HG02759 (cell line): ENCODE measurements at regions not wholly inside any gene's neighbourhood (a gene's known extent, or its start where the extent isn't known, plus 50 kb on each side); places are given as distances from the start of the nearest gene placed in this dataset.

ENCODE experiments used
- ATAC-seq: cut with Tn5 transposase; IDR thresholded peaks from one replicate; pipeline ENCODE4 v1.9.1; 2021; ENCODE audit warnings: mild to moderate bottlenecking, moderate library complexity; ENCODE audit not compliant: unreplicated experiment

GRCh38 chr16:13545271-13545670 is 374.7 kb upstream of the ERCC4 start:
- ATAC-seq, result no peak

- ATAC-seq, result no peak
Measured at GRCh38 chr16:13550254-13550653, 369.7 kb upstream of the ERCC4 start.

GRCh38 chr16:13552062-13552959 is 367.6 kb upstream of the ERCC4 start:
- no peak for ATAC-seq

DNA sequence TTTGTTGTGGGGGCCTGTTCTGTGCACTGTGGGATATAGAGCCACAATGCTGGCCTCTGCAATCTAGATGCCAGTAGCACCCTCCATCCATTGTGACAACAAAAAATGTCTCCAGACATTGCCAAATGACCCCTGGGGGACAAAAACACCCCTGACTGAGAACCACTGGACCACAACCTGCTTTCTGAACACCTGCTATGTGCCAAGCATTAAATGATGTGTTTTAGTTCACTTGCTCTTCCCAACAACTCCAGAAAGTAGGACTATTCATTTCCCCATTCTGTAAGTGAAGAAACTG is 367.0 kb upstream of the ERCC4 start:
- ATAC-seq, result no peak

DNA sequence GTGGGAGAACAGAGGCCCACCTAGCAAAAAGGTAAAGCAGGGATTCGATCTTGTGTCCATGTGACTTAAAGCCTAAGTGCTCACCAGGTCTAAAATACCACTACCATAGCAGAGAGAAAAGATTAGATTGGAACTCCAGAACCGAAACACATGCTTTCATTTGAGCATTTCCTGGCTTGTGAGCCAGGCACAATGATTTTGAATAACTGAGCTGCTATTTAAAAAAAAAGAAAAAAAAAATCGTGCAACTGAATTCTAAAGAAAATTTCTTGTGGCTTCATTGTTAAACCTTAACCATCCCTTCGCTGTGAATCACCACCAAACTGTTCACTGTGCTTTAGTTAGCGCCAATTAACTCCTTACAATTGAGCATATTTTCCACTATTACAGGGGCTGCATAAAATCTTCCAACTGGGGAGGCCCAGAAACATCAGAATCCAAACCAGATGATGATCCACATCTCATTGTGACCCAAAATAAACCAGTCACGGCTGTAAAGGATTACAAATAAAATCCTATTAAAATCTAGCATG is 366.4 kb upstream of the ERCC4 start:
- ATAC-seq, result no peak

GRCh38 chr16:13554005-13554404 is 365.9 kb upstream of the ERCC4 start:
- ATAC-seq, result no peak

GRCh38 chr16:13554643-13555042 is 365.3 kb upstream of the ERCC4 start:
- ATAC-seq, result no peak

DNA sequence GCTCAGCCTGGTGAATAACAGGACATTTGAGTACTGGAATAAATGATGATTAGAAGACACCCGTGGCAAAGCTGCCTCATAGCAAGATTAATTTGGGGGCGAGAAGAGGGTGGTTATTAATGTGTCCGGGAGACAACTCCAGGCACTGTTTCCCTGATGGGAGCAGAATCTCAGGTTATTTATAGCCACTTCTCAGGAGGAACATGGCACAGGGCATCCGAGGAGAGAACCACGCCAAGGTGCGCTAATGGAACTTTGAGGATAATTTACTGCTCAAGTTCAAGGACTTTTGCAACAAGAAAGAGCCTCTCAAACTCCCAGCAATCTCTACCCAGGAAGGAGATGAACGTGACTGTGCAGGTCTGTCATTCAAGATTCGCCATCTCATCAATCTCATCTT is 362.5 kb upstream of the ERCC4 start:
- ATAC-seq, result no peak

- no peak for ATAC-seq
Measured at GRCh38 chr16:13558752-13559151, 361.2 kb upstream of the ERCC4 start.

- no peak for ATAC-seq
Measured at GRCh38 chr16:13559624-13560023, 360.3 kb upstream of the ERCC4 start.

DNA sequence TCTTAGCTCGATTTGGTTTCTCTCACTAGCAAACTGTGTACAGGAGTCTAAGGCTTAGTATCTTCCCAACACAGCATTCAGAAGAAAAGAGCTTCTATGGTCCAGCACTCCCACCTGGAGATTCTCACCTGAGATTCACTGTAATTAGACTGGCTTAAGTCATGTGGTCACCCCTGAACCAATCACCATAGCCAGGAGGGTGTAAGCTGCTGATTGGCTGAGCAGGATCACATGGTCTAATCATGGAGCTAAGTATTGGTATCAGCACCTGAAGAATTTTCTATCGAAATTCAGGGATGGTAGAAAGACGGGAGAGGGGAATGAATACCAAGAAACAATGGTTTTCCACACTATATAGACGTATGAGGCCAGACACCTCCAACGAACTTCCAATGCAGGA is 359.8 kb upstream of the ERCC4 start:
- ATAC-seq, result no peak

DNA sequence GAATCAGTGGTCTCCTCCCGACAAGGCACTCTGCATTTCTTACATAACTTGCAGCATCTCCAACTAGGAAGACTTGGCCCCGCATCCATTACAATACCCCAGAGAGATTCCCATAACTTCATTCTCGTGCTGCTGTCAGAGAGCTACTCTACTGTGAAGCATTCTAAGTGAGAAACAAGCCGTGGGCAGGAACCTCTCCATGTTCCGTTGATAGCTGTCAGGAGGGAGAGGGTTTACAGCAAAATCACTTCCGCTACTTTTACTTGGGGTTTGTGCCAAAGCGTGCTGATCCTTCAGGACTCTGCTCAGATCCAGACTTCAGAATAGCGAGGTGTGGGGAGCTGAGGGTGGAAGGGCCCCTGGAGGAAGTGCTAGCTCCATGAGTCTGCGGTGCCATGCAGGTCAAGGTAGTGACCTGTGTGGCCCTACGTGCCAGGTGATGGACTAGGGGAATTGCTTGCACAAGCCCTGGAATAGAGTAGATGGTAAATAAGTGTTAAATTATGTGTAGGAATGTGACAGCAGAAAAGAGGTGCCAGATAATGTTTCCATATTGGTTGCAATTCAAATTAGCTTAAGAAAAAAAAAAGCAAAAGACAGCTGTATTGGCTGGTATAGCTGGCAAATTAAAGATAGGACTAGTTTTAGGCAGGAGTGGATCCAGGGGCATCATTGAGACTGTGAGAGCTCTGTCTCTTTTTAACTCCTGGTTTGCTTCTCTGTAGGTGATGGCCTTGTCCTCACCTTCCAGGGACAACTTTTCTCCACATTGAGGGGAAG is 358.5 kb upstream of the ERCC4 start:
- ATAC-seq, result no peak

DNA sequence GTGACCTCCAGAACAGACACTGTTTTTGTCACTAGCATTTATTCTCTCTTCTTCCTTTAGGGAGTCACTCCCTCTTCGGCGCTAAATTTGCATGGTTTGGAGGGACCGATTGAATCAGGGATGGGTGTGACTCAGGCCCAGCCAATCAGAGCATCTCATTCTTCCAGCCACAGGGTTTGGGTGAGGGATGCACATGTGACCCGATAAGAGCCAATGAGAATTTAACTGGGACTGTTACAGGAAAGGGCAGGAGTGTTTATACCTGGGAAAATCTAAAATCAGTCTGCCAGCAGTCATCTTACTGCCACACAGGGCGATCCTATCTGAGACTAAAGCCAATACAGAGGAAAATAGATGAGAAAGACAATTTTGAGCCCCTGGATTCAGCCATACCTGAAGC is 351.2 kb upstream of the ERCC4 start:
- no peak for ATAC-seq

- no peak for ATAC-seq
Measured at GRCh38 chr16:13569986-13570385, 350.0 kb upstream of the ERCC4 start.

DNA sequence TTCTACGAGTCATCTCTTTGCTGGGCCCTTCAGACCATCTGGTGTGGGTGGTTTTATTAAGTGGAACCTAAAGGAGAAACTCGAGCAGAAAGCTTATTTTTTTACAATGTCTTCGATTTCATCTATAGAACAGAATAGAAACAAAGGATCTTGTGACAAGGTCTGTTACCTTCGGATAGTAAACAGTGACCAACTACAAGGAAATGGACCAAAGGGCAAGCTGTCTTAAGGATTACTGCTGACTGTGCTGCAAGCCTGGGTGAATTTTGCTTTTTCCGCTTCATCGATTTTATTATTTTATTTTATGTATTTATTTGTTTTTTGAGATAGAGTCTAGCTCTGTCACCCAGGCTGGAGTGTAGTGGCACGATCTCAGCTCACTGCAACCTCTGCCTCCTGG is 348.9 kb upstream of the ERCC4 start:
- no peak for ATAC-seq

- no peak for ATAC-seq
Measured at GRCh38 chr16:13573903-13574302, 346.1 kb upstream of the ERCC4 start.

- ATAC-seq, result no peak
Measured at GRCh38 chr16:13586051-13586450, 333.9 kb upstream of the ERCC4 start.

GRCh38 chr16:13587181-13587580 is 332.8 kb upstream of the ERCC4 start:
- no peak for ATAC-seq

DNA sequence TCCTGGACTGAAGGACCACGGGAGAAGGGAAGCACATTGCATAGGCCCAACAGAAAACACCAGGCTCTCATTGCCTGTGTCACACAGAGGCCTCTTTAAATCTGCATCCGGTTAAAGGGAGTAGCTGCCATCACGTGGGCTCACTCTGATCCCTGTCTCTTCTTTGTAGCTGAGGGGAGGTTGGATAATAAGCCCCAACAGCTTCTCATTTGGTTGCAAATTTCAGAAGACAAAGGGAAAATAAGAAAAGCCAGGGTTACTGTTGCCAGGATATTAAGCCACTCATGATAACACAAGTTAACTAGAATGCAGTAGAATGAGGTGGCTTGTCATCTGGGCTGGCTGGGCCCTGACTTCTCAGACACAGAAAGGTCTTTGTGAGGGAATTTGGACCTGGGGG is 325.1 kb upstream of the ERCC4 start:
- no peak for ATAC-seq

DNA sequence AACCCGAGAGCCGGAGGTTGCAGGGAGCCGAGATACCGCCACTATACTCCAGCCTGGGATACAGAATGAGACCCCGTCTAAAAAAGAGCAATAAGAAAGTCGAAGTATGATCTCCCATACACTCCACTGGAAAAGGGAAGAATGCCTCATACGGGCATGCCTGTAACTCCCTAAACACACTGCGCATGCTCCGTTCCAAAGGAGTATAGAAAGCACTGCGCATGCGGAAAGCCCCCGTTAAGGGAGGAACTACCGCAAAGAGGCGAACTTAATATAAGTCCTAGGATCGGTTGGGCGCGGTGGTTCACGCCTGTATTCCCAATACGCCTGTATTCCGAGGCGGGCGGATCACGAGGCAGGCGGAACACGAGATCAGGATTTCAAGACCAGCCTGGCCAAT is 313.1 kb upstream of the ERCC4 start:
- ATAC-seq, result no peak

- ATAC-seq, result no peak
Measured at GRCh38 chr16:13607289-13607688, 312.7 kb upstream of the ERCC4 start.

DNA sequence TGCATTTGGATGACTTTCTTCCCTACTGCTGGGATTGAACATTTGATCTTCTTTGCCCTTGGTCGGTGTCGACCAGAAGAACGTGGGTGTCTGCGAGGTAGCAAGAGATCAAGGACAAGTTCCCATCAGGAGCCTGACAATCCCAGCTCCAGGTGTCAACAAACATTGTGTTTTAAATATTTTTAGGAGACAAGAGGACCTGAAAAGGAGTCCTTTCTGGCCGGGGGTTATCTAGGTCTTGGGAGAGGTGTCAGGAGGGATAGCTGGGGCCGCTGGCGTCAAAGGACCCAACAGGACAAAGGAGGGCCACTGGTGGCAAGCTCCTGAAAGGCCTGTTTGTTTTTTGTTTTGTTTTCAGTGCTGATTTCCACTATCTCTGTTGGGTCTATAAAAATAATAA is 308.4 kb upstream of the ERCC4 start:
- ATAC-seq, result no peak
